Heart right ventricle (tissue), 16 donors: ENCODE measurements at regions not wholly inside any gene's neighbourhood (a gene's known extent, or its start where the extent isn't known, plus 50 kb on each side); places are given as distances from the start of the nearest gene placed in this dataset.
A peak's percentile ranks its signal among the peaks of the same experiment; 100 is the strongest.
"Not testable (repeated sequence)": the region's sequence is repeated elsewhere in the genome, so short reads cannot be mapped to it uniquely, and the experiment has no call there.

ENCODE experiments used
- ATAC-seq, 8 donors: fragments of 200-7000 bp; cut with Tn5 transposase; one replicate each; pipeline ENCODE4 v1.9.1; 2020; ENCODE audit warnings: mild to moderate bottlenecking in 8 of 8, moderate library complexity in 8 of 8, moderate number of reproducible peaks in 1 of 8
- DNase-seq, 2 donors: peaks; one replicate each; pipeline ENCODE4 v3.0.0-alpha.2; 2020
- H3K27ac ChIP-seq, 10 donors: fragments of 200-600 bp; sonication (generic) in 2 of 10; one replicate each; pipeline versions ENCODE4 v1.5.0 to v1.8.0; 2020 to 2022; ENCODE audit warnings: mild to moderate bottlenecking in 3 of 10
- H3K27me3 ChIP-seq, 7 donors: fragments of 200-600 bp; one replicate each; pipeline ENCODE4 v1.8.0; 2021 to 2022; ENCODE audit warnings: mild to moderate bottlenecking in 2 of 7
- H3K36me3 ChIP-seq, 9 donors: fragments of 200-600 bp; sonication (generic) in 1 of 9; one replicate each; pipeline versions ENCODE4 v1.5.0 to v1.8.0; 2020 to 2022; ENCODE audit warnings: mild to moderate bottlenecking in 2 of 9
- H3K4me1 ChIP-seq, 9 donors: fragments of 200-600 bp; sonication (generic) in 1 of 9; one replicate each; pipeline versions ENCODE4 v1.5.0 to v1.8.0; 2020 to 2022; ENCODE audit warnings: mild to moderate bottlenecking in 4 of 9
- H3K4me3 ChIP-seq, 10 donors: fragments of 200-600 bp; sonication (generic) in 2 of 10; one replicate each; pipeline versions ENCODE4 v1.5.0 to v1.8.0; 2020 to 2022; ENCODE audit warnings: mild to moderate bottlenecking in 7 of 10, moderate library complexity in 2 of 10
- H3K9me3 ChIP-seq, 11 donors: fragments of 200-600 bp in 10 of 11; sonication (generic) in 2 of 11; one replicate each; pipeline versions ENCODE4 v1.5.0 to v1.8.0; 2013 to 2022; ENCODE audit warnings: mild to moderate bottlenecking in 2 of 11, control low read depth in 1 of 11, moderate library complexity in 1 of 11
- WGBS, 2 donors: extraction: QIAGEN DNeasy Blood & Tissue Kit; methylation state at CpG; one replicate each; pipeline ENCODE4 v1.1.7; 2013; ENCODE audit warnings: inconsistent platforms in 1 of 2; 5-methylcytosine and 5-hydroxymethylcytosine counted together
- intact Hi-C, 10 donors: fragments of 100-400 bp; cut with DNase I; formaldehyde crosslinking; loops; one replicate each; pipeline versions ENCODE4 v1.11.1 to v1.14.2; 2022
- TF ChIP-seq, protein P1 (sequence below), 9 donors: fragments of 200-600 bp; sonication (generic) in 2 of 9; IDR thresholded peaks; one replicate each; pipeline versions ENCODE4 v1.5.0 to v1.8.0; 2021 to 2022; ENCODE audit warnings: antibody characterized with exemption in 9 of 9, mild to moderate bottlenecking in 5 of 9, moderate library complexity in 1 of 9
- donor health status: Arrhythmogenic right ventricular cardiomyopathy.
- donor health status: ischemic (EF 13 %, LVEDD 7.1; RV severe dilation, severe dysfunction).
- donor health status: healthy with polysubstance abuse.
- donor health status: DM: no; HTN: yes; CAD: no.
- donor health status: DM: no; HTN: no; CAD: no.
- donor health status: ischemic (EF 25% LVEDD 6.9; RV normal size, moderate dysfunction).
- donor health status: ischemic (EF 25% LVEDD 5.7; RV mildly dilated, moderate dysfunction).
- donor health status: healthy.
- donor health status: DM: yes; HTN: yes; CAD: no.
- donor health status: Ischemic cardiomyopathy.
- donor health status: ischemic (EF 35%, LVEDD 5.7; RV mildly dilated, moderate dysfunction).
- donor health status: nonischemic (EF 11% LVEDD 7.7; RV severe dilation, severe dysfunction).
- donor health status: DM: yes; HTN: yes; CAD: no.
- donor health status: PGD.
- donor health status: ischemic (EF 29% LVEDD 5.4; RV normal size, mild dysfunction).
- donor health status: nonischemic (EF 23%, LVEDD 6.1; RV moderate dilation, normal function).

DNA sequence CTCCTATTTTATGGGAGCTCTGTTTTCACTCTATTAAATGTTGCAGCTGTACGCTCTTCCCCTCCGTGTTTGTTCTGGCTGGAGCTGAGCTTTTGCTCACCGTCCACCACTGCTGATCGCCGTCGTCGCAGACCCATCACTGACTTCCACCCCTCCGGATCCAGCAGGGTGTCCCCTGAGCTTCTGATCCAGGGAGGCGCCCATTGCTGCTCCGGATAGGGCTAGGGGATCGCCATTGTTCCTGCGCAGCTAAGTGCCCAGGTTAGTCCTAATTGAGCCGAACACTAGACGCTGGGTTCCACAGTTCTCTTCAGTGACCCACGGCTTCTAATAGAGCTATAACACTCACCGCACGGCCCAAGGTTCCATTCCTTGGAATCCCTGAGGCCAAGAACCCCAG lies 96.2 kb upstream of the PRDM9 start:
- ATAC-seq, result no peak
- Histone ChIP-seq H3K27me3 (no peaks in the 10 kb centered on the region), H3K27ac (no peak overlapping the region), H3K9me3 (peaks cover 0 to 5% (median 0%) of the 10 kb centered on the region in 11 donors), H3K36me3 (no peaks in the 10 kb centered on the region), H3K4me3 (no peak overlapping the region), H3K4me1 (no peaks in the 10 kb centered on the region)
- TF ChIP-seq, protein P1, sequence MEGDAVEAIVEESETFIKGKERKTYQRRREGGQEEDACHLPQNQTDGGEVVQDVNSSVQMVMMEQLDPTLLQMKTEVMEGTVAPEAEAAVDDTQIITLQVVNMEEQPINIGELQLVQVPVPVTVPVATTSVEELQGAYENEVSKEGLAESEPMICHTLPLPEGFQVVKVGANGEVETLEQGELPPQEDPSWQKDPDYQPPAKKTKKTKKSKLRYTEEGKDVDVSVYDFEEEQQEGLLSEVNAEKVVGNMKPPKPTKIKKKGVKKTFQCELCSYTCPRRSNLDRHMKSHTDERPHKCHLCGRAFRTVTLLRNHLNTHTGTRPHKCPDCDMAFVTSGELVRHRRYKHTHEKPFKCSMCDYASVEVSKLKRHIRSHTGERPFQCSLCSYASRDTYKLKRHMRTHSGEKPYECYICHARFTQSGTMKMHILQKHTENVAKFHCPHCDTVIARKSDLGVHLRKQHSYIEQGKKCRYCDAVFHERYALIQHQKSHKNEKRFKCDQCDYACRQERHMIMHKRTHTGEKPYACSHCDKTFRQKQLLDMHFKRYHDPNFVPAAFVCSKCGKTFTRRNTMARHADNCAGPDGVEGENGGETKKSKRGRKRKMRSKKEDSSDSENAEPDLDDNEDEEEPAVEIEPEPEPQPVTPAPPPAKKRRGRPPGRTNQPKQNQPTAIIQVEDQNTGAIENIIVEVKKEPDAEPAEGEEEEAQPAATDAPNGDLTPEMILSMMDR (IDR thresholded peaks at IDR 0.05), result no peak
- no peak for DNase-seq
- 85 to 90% methylated on average over 17 of the region's 17 CpGs for WGBS, 2 donors
- intact Hi-C loops, result no loop called here

DNA sequence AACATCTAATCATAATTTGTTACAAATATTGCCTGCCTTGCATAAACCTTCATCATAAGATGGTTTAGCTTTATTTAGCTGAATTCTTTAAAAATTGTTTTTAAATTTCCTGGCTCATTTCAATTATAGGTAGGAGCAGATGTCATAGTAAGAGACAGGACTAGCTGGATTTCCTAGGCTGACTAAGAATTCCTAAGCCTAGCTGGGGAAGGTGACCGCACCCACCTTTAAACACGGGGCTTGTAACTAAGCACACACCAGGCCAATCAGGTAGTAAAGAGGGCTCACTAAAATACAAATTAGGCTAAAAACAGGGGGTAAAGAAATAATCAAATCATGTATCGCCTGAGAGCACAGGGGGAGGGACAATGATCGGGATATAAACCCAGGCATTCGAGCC lies 96.6 kb upstream of the PRDM9 start:
- H3K36me3 ChIP-seq, H3K4me1 ChIP-seq, H3K27ac ChIP-seq, ATAC-seq, DNase-seq, H3K27me3 ChIP-seq, intact Hi-C loops, H3K9me3 ChIP-seq, H3K4me3 ChIP-seq: not testable (repeated sequence)
- WGBS, 2 donors, result 77 to 84% methylated on average over 5 of the region's 5 CpGs

DNA sequence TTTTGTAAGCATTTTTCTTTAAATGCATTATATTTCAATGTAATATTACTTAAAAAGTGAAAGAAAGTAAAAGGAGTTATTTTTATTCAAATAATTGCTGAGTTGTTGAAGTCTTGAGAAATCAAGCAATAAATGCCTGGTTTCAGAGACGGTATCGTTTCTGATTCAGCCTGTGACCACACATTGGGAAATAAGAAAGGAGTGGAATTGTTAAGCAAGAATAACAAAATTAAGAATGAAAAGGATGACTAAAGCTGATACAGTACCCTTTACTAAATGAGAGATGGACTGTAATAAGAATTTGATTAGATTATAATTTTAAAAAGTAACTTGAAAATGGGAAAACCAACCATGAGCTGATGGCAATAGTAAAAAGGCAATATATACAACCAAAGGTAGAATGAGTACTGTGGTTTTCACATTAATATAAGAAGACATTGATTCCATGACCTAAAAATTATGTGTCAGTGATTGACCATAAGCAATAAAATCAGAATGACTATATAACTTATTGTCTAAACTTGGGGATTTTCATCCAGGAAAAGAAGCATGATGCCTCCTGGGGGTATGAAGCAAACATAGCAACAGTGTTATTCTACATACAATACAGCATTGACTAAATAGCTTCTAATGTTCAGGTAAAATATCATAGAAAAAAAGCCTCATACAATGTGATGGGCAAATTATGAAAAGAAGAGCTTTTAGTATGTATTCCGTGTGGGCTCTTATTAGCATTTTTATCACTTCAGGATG lies 101.9 kb upstream of the PRDM9 start:
- no peaks in the 10 kb centered on the region for H3K36me3 ChIP-seq
- no peak overlapping the region for H3K27ac ChIP-seq
- DNase-seq (no peak), ATAC-seq (no peak)
- H3K4me3 ChIP-seq, result no peak overlapping the region
- WGBS, 2 donors, result 88 to 95% methylated on average over 3 of the region's 3 CpGs
- intact Hi-C loops, result no loop called here
- H3K4me1 ChIP-seq, result no peaks in the 10 kb centered on the region
- no peaks in the 10 kb centered on the region for H3K27me3 ChIP-seq
- H3K9me3 ChIP-seq, result peaks cover 0 to 5% (median 0%) of the 10 kb centered on the region in 11 donors
- TF ChIP-seq, protein P1 (IDR thresholded peaks at IDR 0.05), result peak in 3 of 9 donors; percentile 10 to 18 (median 10)

DNA sequence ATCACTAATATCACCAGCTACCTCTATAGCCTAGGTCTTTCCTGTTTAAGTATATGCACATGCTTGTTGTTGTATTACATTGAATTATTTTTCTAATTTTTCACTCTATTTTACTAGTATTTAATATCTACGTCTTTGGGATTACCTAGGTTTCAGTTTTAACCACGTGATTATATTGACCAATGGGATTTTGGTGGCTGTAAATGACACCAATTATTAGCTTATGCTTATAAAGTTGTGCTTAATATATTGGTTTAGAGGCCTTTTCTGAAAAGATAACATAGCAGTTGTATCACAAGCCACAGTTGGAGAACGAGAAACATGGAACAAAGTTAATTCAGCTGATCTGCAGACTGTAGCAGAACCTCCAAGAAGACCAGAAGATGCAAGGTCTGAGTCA lies 104.8 kb upstream of the PRDM9 start:
- no peak overlapping the region for H3K27ac ChIP-seq
- no peaks in the 10 kb centered on the region for H3K36me3 ChIP-seq
- H3K9me3 ChIP-seq, result peaks cover 0 to 8% (median 0%) of the 10 kb centered on the region in 11 donors
- TF ChIP-seq, protein P1 (IDR thresholded peaks at IDR 0.05), result no peak
- no peak for DNase-seq
- H3K4me1 ChIP-seq, result no peaks in the 10 kb centered on the region
- intact Hi-C loops, result no loop called here
- H3K4me3 ChIP-seq, result no peak overlapping the region
- H3K27me3 ChIP-seq, result no peaks in the 10 kb centered on the region
- ATAC-seq, result no peak
- 69 to 72% methylated on average over 3 of the region's 3 CpGs for WGBS, 2 donors

DNA sequence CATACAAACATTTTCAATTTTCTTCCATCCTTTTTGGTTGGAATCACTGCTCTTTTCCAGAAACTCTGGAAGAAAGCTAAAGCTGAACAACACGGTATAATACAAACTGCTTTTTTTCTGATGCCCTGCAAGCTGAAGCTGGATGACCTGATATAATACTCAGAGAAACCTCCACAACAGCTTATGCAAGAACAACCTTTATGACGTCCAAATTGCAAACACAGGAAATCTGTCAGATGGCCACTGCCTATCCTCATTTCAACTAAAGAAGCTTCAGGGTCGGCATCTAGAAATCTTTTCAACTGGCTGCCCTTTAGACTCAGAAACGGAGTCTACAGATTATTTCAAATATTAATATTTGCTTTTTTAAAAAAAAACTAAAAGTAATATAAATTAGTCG lies 106.5 kb upstream of the PRDM9 start:
- TF ChIP-seq, protein P1 (IDR thresholded peaks at IDR 0.05), result no peak
- 81 to 88% methylated on average over 5 of the region's 5 CpGs for WGBS, 2 donors
- Histone ChIP-seq H3K27ac (no peak overlapping the region), H3K9me3 (peaks cover 0 to 8% (median 0%) of the 10 kb centered on the region in 11 donors), H3K27me3 (no peaks in the 10 kb centered on the region), H3K4me1 (no peaks in the 10 kb centered on the region), H3K36me3 (no peaks in the 10 kb centered on the region), H3K4me3 (no peak overlapping the region)
- ATAC-seq, result no peak
- intact Hi-C loops, result no loop called here
- no peak for DNase-seq
